ENCODE measurements at regions not wholly inside any gene's neighbourhood (a gene's known extent, or its start where the extent isn't known, plus 50 kb on each side); places are given as distances from the start of the nearest gene placed in this dataset.
A peak's percentile ranks its signal among the peaks of the same experiment; 100 is the strongest.

GRCh38 chr10:64508029-64508661 is 986.9 kb downstream of the REEP3 start:
- no peak for DNase-seq (ENCODE audit: low spot score)
- H3K36me3 ChIP-seq (ENCODE audit: insufficient read depth): no peaks in the 10 kb centered on the region
- no peak for ATAC-seq
- Mint-ChIP-seq H3K27ac (no peak overlapping the region), H3K36me3 (ENCODE audit: low read depth) (no peaks in the 10 kb centered on the region), H3K4me1 (peaks cover 9% of the 10 kb centered on the region), H3K4me3 (no peak overlapping the region), H3K27me3 (ENCODE audit: insufficient read depth, low read depth, poor library complexity) (peaks cover 3% of the 10 kb centered on the region), H3K9me3 (no peaks in the 10 kb centered on the region)
- H3K4me2 ChIP-seq: no peak overlapping the region
- H3K27ac ChIP-seq (ENCODE audit: low read depth): no peak overlapping the region
- H3F3A ChIP-seq (replicated peaks; ENCODE audit: low read depth): no peaks in the 10 kb centered on the region
- peaks cover 11% of the 10 kb centered on the region; the same call in 1 of the 2 replicates for H3K4me1 ChIP-seq (ENCODE audit: insufficient read depth)
- H3K27me3 ChIP-seq (ENCODE audit: insufficient read depth): no peaks in the 10 kb centered on the region
- H4K20me1 ChIP-seq (replicated peaks; ENCODE audit: insufficient read depth): no peaks in the 10 kb centered on the region
- peak overlapping the region; percentile 92 for H2AFZ ChIP-seq
- H3K4me3 ChIP-seq: no peak overlapping the region
- H3K79me2 ChIP-seq (replicated peaks; ENCODE audit: insufficient read depth): no peaks in the 10 kb centered on the region
- no peak for TF ChIP-seq NANOG (IDR thresholded peaks at IDR 0.05; ENCODE audit: borderline replicate concordance)
- TF ChIP-seq JUNB (IDR thresholded peaks at IDR 0.05; ENCODE audit: unreplicated experiment): no peak
- no peaks in the 10 kb centered on the region for H3K9me2 ChIP-seq (ENCODE audit: insufficient read depth)

GRCh38 chr10:64515970-64516699 is 994.9 kb downstream of the REEP3 start:
- Mint-ChIP-seq H3K27me3 (ENCODE audit: insufficient read depth, low read depth, poor library complexity) (peaks cover 3% of the 10 kb centered on the region), H3K4me3 (no peak overlapping the region), H3K36me3 (ENCODE audit: low read depth) (no peaks in the 10 kb centered on the region), H3K9me3 (no peaks in the 10 kb centered on the region), H3K27ac (no peak overlapping the region), H3K4me1 (no peaks in the 10 kb centered on the region)
- Histone ChIP-seq H3K36me3 (ENCODE audit: insufficient read depth) (no peaks in the 10 kb centered on the region), H3K4me3 (no peak overlapping the region), H3K9me2 (ENCODE audit: insufficient read depth) (peaks cover 4% of the 10 kb centered on the region; the same call in 1 of the 2 replicates), H3K4me2 (no peak overlapping the region), H3K27me3 (ENCODE audit: insufficient read depth) (no peaks in the 10 kb centered on the region), H3K79me2 (replicated peaks; ENCODE audit: insufficient read depth) (no peaks in the 10 kb centered on the region), H3K4me1 (ENCODE audit: insufficient read depth) (no peaks in the 10 kb centered on the region), H2AFZ (peak overlapping the region; percentile 19; the same call in 1 of the 2 replicates), H3F3A (replicated peaks; ENCODE audit: low read depth) (no peaks in the 10 kb centered on the region), H3K27ac (ENCODE audit: low read depth) (no peak overlapping the region), H4K20me1 (replicated peaks; ENCODE audit: insufficient read depth) (no peaks in the 10 kb centered on the region)
- ATAC-seq (no peak), DNase-seq (ENCODE audit: low spot score) (no peak)
- no peak for TF ChIP-seq STAT1 (IDR thresholded peaks at IDR 0.05; ENCODE audit: unreplicated experiment)
- TF ChIP-seq ZNF114 (CRISPR knock-in tag; IDR thresholded peaks at IDR 0.05): no peak
- no peak for TF ChIP-seq REST (IDR thresholded peaks at IDR 0.05; ENCODE audit: unreplicated experiment)
- no peak for TF ChIP-seq CTCF (conservative IDR thresholded peaks at IDR 0.05; ENCODE audit: low read depth in 2 of 2)
- TF ChIP-seq EZH2 (IDR thresholded peaks at IDR 0.05; ENCODE audit: low read depth, unreplicated experiment): no peak
- TF ChIP-seq ZNF331 (CRISPR knock-in tag; IDR thresholded peaks at IDR 0.05; ENCODE audit: low read depth): no peak
- TF ChIP-seq, protein P1, sequence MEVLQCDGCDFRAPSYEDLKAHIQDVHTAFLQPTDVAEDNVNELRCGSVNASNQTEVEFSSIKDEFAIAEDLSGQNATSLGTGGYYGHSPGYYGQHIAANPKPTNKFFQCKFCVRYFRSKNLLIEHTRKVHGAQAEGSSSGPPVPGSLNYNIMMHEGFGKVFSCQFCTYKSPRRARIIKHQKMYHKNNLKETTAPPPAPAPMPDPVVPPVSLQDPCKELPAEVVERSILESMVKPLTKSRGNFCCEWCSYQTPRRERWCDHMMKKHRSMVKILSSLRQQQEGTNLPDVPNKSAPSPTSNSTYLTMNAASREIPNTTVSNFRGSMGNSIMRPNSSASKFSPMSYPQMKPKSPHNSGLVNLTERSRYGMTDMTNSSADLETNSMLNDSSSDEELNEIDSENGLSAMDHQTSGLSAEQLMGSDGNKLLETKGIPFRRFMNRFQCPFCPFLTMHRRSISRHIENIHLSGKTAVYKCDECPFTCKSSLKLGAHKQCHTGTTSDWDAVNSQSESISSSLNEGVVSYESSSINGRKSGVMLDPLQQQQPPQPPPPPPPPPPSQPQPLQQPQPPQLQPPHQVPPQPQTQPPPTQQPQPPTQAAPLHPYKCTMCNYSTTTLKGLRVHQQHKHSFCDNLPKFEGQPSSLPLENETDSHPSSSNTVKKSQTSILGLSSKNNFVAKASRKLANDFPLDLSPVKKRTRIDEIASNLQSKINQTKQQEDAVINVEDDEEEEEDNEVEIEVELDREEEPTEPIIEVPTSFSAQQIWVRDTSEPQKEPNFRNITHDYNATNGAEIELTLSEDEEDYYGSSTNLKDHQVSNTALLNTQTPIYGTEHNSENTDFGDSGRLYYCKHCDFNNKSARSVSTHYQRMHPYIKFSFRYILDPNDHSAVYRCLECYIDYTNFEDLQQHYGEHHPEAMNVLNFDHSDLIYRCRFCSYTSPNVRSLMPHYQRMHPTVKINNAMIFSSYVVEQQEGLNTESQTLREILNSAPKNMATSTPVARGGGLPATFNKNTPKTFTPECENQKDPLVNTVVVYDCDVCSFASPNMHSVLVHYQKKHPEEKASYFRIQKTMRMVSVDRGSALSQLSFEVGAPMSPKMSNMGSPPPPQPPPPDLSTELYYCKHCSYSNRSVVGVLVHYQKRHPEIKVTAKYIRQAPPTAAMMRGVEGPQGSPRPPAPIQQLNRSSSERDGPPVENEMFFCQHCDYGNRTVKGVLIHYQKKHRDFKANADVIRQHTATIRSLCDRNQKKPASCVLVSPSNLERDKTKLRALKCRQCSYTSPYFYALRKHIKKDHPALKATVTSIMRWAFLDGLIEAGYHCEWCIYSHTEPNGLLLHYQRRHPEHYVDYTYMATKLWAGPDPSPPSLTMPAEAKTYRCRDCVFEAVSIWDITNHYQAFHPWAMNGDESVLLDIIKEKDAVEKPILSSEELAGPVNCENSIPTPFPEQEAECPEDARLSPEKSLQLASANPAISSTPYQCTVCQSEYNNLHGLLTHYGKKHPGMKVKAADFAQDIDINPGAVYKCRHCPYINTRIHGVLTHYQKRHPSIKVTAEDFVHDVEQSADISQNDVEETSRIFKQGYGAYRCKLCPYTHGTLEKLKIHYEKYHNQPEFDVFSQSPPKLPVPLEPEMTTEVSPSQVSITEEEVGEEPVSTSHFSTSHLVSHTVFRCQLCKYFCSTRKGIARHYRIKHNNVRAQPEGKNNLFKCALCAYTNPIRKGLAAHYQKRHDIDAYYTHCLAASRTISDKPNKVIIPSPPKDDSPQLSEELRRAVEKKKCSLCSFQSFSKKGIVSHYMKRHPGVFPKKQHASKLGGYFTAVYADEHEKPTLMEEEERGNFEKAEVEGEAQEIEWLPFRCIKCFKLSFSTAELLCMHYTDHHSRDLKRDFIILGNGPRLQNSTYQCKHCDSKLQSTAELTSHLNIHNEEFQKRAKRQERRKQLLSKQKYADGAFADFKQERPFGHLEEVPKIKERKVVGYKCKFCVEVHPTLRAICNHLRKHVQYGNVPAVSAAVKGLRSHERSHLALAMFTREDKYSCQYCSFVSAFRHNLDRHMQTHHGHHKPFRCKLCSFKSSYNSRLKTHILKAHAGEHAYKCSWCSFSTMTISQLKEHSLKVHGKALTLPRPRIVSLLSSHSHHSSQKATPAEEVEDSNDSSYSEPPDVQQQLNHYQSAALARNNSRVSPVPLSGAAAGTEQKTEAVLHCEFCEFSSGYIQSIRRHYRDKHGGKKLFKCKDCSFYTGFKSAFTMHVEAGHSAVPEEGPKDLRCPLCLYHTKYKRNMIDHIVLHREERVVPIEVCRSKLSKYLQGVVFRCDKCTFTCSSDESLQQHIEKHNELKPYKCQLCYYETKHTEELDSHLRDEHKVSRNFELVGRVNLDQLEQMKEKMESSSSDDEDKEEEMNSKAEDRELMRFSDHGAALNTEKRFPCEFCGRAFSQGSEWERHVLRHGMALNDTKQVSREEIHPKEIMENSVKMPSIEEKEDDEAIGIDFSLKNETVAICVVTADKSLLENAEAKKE (CRISPR knock-in tag; IDR thresholded peaks at IDR 0.05): no peak
- no peak for TF ChIP-seq NANOG (IDR thresholded peaks at IDR 0.05; ENCODE audit: borderline replicate concordance)
